Vagina (tissue), 2 donors: ENCODE measurements at regions not wholly inside any gene's neighbourhood (a gene's known extent, or its start where the extent isn't known, plus 50 kb on each side); places are given as distances from the start of the nearest gene placed in this dataset.

ENCODE experiments used
- DNase-seq, 2 donors: peaks; one replicate each; pipeline ENCODE4 v3.0.0-alpha.2; 2017; ENCODE audit errors: extremely low spot score in 2 of 2
- H3K27ac ChIP-seq: fragments of 200-600 bp; sonication (generic); one replicate; pipeline ENCODE4 v1.5.1; 2019
- H3K27me3 ChIP-seq: fragments of 200-600 bp; sonication (generic); one replicate; pipeline ENCODE4 v1.5.1; 2019
- H3K36me3 ChIP-seq, 2 donors: fragments of 200-600 bp; sonication (generic); one replicate each; pipeline ENCODE4 v1.5.1; 2017 to 2019
- H3K4me1 ChIP-seq: fragments of 200-600 bp; sonication (generic); one replicate; pipeline ENCODE4 v1.5.1; 2019
- H3K4me3 ChIP-seq, 2 donors: fragments of 200-600 bp; sonication (generic); 1 replicate in 1 of 2; 2 replicates in 1 of 2; pipeline ENCODE4 v1.5.1; 2016 to 2019
- H3K9me3 ChIP-seq: fragments of 200-600 bp; sonication (generic); one replicate; pipeline ENCODE4 v1.5.1; 2019
- POLR2A ChIP-seq, 2 donors: fragments of 450-650 bp; IDR thresholded peaks; one replicate each; pipeline ENCODE4 v1.6.1; 2017; ENCODE audit warnings: antibody characterized with exemption in 2 of 2, mild to moderate bottlenecking in 2 of 2, moderate library complexity in 2 of 2
- POLR2AphosphoS5 ChIP-seq, 2 donors: sonication (generic); formaldehyde crosslinking; IDR thresholded peaks; one replicate each; pipeline ENCODE4 v1.9.0; 2017; ENCODE audit warnings: antibody characterized with exemption in 2 of 2, mild to moderate bottlenecking in 2 of 2, low read depth in 1 of 2; ENCODE audit not compliant: insufficient read depth in 1 of 2
- intact Hi-C: fragments of 100-400 bp; cut with DNase I; formaldehyde crosslinking; loops from one replicate; pipeline ENCODE4 v1.15.1; 2023
- TF ChIP-seq, protein P1 (sequence below), 3 experiments: fragments of 450-650 bp in 2 of 3; fragments of 200-600 bp in 1 of 3; sonication (generic) in 1 of 3; IDR thresholded peaks; one replicate each; pipeline ENCODE4 v1.5.1; 2017 to 2019; ENCODE audit warnings: antibody characterized with exemption in 3 of 3, mild to moderate bottlenecking in 2 of 3, moderate library complexity in 2 of 3

GRCh38 chr20:11181966-11182365 lies 508.2 kb upstream of the JAG1 start:
- H3K4me3 ChIP-seq = no peak overlapping the region
- DNase-seq = no peak
- intact Hi-C loops = no loop called here

GRCh38 chr20:11182720-11183119 lies 508.9 kb upstream of the JAG1 start:
- no peaks in the 10 kb centered on the region for H3K27me3 ChIP-seq
- no peaks in the 10 kb centered on the region for H3K36me3 ChIP-seq
- H3K9me3 ChIP-seq = no peaks in the 10 kb centered on the region
- intact Hi-C loops = no loop called here
- no peak overlapping the region for H3K4me3 ChIP-seq
- H3K4me1 ChIP-seq = no peaks in the 10 kb centered on the region
- TF ChIP-seq POLR2AphosphoS5 (IDR thresholded peaks at IDR 0.05; ENCODE audit: insufficient read depth in 1 of 2, low read depth in 1 of 2) (no peak), POLR2A (IDR thresholded peaks at IDR 0.05) (no peak)
- TF ChIP-seq, protein P1, sequence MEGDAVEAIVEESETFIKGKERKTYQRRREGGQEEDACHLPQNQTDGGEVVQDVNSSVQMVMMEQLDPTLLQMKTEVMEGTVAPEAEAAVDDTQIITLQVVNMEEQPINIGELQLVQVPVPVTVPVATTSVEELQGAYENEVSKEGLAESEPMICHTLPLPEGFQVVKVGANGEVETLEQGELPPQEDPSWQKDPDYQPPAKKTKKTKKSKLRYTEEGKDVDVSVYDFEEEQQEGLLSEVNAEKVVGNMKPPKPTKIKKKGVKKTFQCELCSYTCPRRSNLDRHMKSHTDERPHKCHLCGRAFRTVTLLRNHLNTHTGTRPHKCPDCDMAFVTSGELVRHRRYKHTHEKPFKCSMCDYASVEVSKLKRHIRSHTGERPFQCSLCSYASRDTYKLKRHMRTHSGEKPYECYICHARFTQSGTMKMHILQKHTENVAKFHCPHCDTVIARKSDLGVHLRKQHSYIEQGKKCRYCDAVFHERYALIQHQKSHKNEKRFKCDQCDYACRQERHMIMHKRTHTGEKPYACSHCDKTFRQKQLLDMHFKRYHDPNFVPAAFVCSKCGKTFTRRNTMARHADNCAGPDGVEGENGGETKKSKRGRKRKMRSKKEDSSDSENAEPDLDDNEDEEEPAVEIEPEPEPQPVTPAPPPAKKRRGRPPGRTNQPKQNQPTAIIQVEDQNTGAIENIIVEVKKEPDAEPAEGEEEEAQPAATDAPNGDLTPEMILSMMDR (IDR thresholded peaks at IDR 0.05) = no peak
- H3K27ac ChIP-seq = no peak overlapping the region
- no peak for DNase-seq

More at GRCh38 chr20:11181966-11182365, 508.2 kb upstream of the JAG1 start:
- Histone ChIP-seq H3K36me3 (no peaks in the 10 kb centered on the region), H3K27me3 (no peaks in the 10 kb centered on the region), H3K4me1 (no peaks in the 10 kb centered on the region), H3K9me3 (no peaks in the 10 kb centered on the region), H3K27ac (no peak overlapping the region)
- no peak for TF ChIP-seq POLR2AphosphoS5 (IDR thresholded peaks at IDR 0.05; ENCODE audit: insufficient read depth in 1 of 2, low read depth in 1 of 2)
- TF ChIP-seq POLR2A (IDR thresholded peaks at IDR 0.05) = no peak
- TF ChIP-seq, protein P1 (IDR thresholded peaks at IDR 0.05) = no peak

GRCh38 chr20:11186301-11187008 lies 512.7 kb upstream of the JAG1 start:
- Histone ChIP-seq H3K9me3 (no peaks in the 10 kb centered on the region), H3K4me3 (no peak overlapping the region), H3K36me3 (no peaks in the 10 kb centered on the region), H3K27me3 (no peaks in the 10 kb centered on the region), H3K27ac (no peak overlapping the region), H3K4me1 (no peaks in the 10 kb centered on the region)
- DNase-seq = no peak
- intact Hi-C loops = no loop called here
- no peak for TF ChIP-seq POLR2AphosphoS5 (IDR thresholded peaks at IDR 0.05; ENCODE audit: insufficient read depth in 1 of 2, low read depth in 1 of 2)
- TF ChIP-seq, protein P1 (IDR thresholded peaks at IDR 0.05) = no peak
- TF ChIP-seq POLR2A (IDR thresholded peaks at IDR 0.05) = no peak

GRCh38 chr20:11188843-11189603 lies 515.2 kb upstream of the JAG1 start:
- no peak overlapping the region for H3K27ac ChIP-seq
- H3K4me1 ChIP-seq = no peaks in the 10 kb centered on the region
- no peaks in the 10 kb centered on the region for H3K9me3 ChIP-seq
- intact Hi-C loops = no loop called here
- H3K4me3 ChIP-seq = no peak overlapping the region
- no peak for DNase-seq
- H3K27me3 ChIP-seq = no peaks in the 10 kb centered on the region
- TF ChIP-seq, protein P1 (IDR thresholded peaks at IDR 0.05) = no peak
- TF ChIP-seq POLR2AphosphoS5 (IDR thresholded peaks at IDR 0.05; ENCODE audit: insufficient read depth in 1 of 2, low read depth in 1 of 2) = no peak
- no peak for TF ChIP-seq POLR2A (IDR thresholded peaks at IDR 0.05)
- H3K36me3 ChIP-seq = no peaks in the 10 kb centered on the region

DNA sequence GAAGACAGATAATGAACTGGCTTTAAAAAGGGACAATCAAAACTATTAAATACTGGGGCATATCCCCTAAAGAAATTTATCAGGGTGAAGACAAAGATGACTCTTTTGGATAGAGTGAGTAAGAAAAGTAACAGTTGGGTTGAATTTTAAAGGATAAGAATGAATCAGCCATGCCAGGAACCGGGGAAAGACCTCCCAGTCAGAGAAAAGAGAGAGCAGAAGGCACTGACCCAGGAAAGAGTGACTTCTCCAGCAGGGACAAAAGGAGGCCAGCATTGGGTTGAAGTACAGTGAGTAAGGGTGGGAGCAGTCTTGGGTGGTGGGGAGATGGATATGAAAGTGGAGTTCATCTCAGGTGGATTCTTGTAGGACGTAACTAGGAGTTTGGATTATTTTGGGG lies 516.9 kb upstream of the JAG1 start:
- Histone ChIP-seq H3K27me3 (no peaks in the 10 kb centered on the region), H3K4me3 (no peak overlapping the region), H3K27ac (no peak overlapping the region), H3K4me1 (peaks cover 3% of the 10 kb centered on the region), H3K36me3 (no peaks in the 10 kb centered on the region), H3K9me3 (no peaks in the 10 kb centered on the region)
- DNase-seq = no peak
- TF ChIP-seq POLR2AphosphoS5 (IDR thresholded peaks at IDR 0.05; ENCODE audit: insufficient read depth in 1 of 2, low read depth in 1 of 2) (no peak), POLR2A (IDR thresholded peaks at IDR 0.05) (no peak)
- TF ChIP-seq, protein P1 (IDR thresholded peaks at IDR 0.05) = no peak
- intact Hi-C loops = no loop called here
